ENCODE measurements at regions not wholly inside any gene's neighbourhood (a gene's known extent, or its start where the extent isn't known, plus 50 kb on each side); places are given as distances from the start of the nearest gene placed in this dataset.

DNA sequence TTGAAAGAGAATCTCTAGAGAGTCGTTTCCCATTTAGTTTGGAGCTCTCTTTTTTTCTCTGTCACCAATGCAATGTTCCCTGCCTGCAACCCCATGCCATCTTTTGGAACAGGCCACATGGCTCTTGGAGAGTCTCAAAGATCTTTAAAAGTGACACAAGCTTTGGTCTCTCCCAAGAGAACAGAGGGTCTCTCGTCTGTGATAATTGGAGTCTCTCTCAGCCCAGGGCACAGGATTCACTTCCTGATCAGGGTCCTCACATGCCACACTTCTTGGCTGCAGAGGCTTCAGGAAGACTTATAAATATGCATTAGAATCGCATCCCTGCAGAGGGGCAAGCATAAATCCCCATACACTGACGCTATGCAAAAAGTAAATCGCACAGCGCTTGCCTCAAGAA, 240.5 kb downstream of the IRS2 start:
- intact Hi-C loops (cut with micrococcal nuclease), result no loop called here
- Histone ChIP-seq H3K4me3 (ENCODE audit: low read length) (no peak overlapping the region), H2AFZ (ENCODE audit: low read length) (no peak overlapping the region), H3K36me3 (ENCODE audit: low read depth, low read length) (no peaks in the 10 kb centered on the region), H3K4me2 (ENCODE audit: low read length) (no peak overlapping the region), H3K79me2 (ENCODE audit: low read length) (no peaks in the 10 kb centered on the region), H3K9ac (ENCODE audit: low read length) (no peak overlapping the region), H3K4me1 (ENCODE audit: insufficient read depth, low read length) (no peaks in the 10 kb centered on the region), H3K27ac (ENCODE audit: low read length) (no peak overlapping the region), H3K9me3 (ENCODE audit: low read length) (no peaks in the 10 kb centered on the region), H3K27me3 (ENCODE audit: low read length) (no peaks in the 10 kb centered on the region), H3K9me2 (replicated peaks; ENCODE audit: low read length) (no peaks in the 10 kb centered on the region), H3F3A (ENCODE audit: low read length, unreplicated experiment) (no peaks in the 10 kb centered on the region), H4K20me1 (ENCODE audit: low read length) (no peaks in the 10 kb centered on the region)
- no peak for ATAC-seq
- no TSS peak for BruUV-seq (replicated peaks)
- CTCF ChIA-PET, result no interaction called here
- no peak for TF ChIP-seq EZH2phosphoT487 (IDR thresholded peaks at IDR 0.05; ENCODE audit: borderline replicate concordance, low read length)
- TF ChIP-seq CTCF (conservative IDR thresholded peaks at IDR 0.05; ENCODE audit: low read depth, low read length), result no peak
- no peak for TF ChIP-seq EZH2 (IDR thresholded peaks at IDR 0.05; ENCODE audit: low read length, unreplicated experiment)
- POLR2A ChIA-PET (ENCODE audit: unreplicated experiment), result no interaction called here
- no peak for DNase-seq

- Histone ChIP-seq H3F3A (ENCODE audit: low read length, unreplicated experiment) (no peaks in the 10 kb centered on the region), H3K27me3 (ENCODE audit: low read length) (no peaks in the 10 kb centered on the region), H2AFZ (ENCODE audit: low read length) (no peak overlapping the region), H3K9me3 (ENCODE audit: low read length) (no peaks in the 10 kb centered on the region), H3K4me3 (ENCODE audit: low read length) (no peak overlapping the region), H3K9ac (ENCODE audit: low read length) (no peak overlapping the region), H3K36me3 (ENCODE audit: low read depth, low read length) (no peaks in the 10 kb centered on the region), H3K79me2 (ENCODE audit: low read length) (no peaks in the 10 kb centered on the region), H3K9me2 (replicated peaks; ENCODE audit: low read length) (no peaks in the 10 kb centered on the region), H3K27ac (ENCODE audit: low read length) (no peak overlapping the region), H4K20me1 (ENCODE audit: low read length) (no peaks in the 10 kb centered on the region), H3K4me1 (ENCODE audit: insufficient read depth, low read length) (no peaks in the 10 kb centered on the region), H3K4me2 (ENCODE audit: low read length) (no peak overlapping the region)
- DNase-seq, result no peak
- ChIA-PET POLR2A (ENCODE audit: unreplicated experiment) (no interaction called here), CTCF (no interaction called here)
- TF ChIP-seq EZH2 (IDR thresholded peaks at IDR 0.05; ENCODE audit: low read length, unreplicated experiment) (no peak), EZH2phosphoT487 (IDR thresholded peaks at IDR 0.05; ENCODE audit: borderline replicate concordance, low read length) (no peak), CTCF (conservative IDR thresholded peaks at IDR 0.05; ENCODE audit: low read depth, low read length) (no peak)
- intact Hi-C loops (cut with micrococcal nuclease), result no loop called here
- no peak for ATAC-seq
- BruUV-seq (replicated peaks), result no TSS peak
These were observed 245.3 kb downstream of the IRS2 start for GRCh38 chr13:109541081-109541480.

DNA sequence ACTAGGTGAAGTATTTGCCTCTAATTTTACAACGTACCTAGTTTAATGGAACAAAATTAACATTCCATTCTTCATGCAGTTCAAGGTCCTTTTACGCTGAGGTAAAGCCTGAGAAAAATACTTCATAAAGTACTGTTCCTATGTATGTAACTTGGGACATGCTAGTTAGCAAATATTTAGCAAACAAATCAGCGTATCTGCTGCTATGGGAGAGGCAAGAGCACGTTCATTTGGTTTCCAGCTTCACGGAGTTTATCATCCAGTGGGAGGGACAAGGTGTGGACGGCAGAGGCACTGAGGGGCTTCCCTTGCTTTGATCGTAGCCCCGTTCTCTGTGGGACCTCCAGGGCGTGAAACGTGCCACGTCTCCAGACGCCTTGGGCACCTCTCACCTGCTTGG, 248.8 kb downstream of the IRS2 start:
- CTCF ChIA-PET, result no interaction called here

More for the DNA sequence above, 248.8 kb downstream of the IRS2 start:
- Histone ChIP-seq H3K27ac (ENCODE audit: low read length) (no peak overlapping the region), H3K9ac (ENCODE audit: low read length) (no peak overlapping the region), H3K9me3 (ENCODE audit: low read length) (no peaks in the 10 kb centered on the region), H3K36me3 (ENCODE audit: low read depth, low read length) (no peaks in the 10 kb centered on the region), H3K79me2 (ENCODE audit: low read length) (no peaks in the 10 kb centered on the region), H4K20me1 (ENCODE audit: low read length) (no peaks in the 10 kb centered on the region), H3F3A (ENCODE audit: low read length, unreplicated experiment) (no peaks in the 10 kb centered on the region), H3K27me3 (ENCODE audit: low read length) (no peaks in the 10 kb centered on the region), H3K4me2 (ENCODE audit: low read length) (no peak overlapping the region), H3K4me3 (ENCODE audit: low read length) (no peak overlapping the region), H3K9me2 (replicated peaks; ENCODE audit: low read length) (no peaks in the 10 kb centered on the region), H2AFZ (ENCODE audit: low read length) (0 out of 2 replicates have a peak overlapping the region, but pooled peaks have one; percentile 46), H3K4me1 (ENCODE audit: insufficient read depth, low read length) (no peaks in the 10 kb centered on the region)
- ATAC-seq (no peak), DNase-seq (no peak)
- TF ChIP-seq CTCF (conservative IDR thresholded peaks at IDR 0.05; ENCODE audit: low read depth, low read length) (no peak), EZH2phosphoT487 (IDR thresholded peaks at IDR 0.05; ENCODE audit: borderline replicate concordance, low read length) (no peak), EZH2 (IDR thresholded peaks at IDR 0.05; ENCODE audit: low read length, unreplicated experiment) (no peak)
- intact Hi-C loops (cut with micrococcal nuclease), result no loop called here
- BruUV-seq (replicated peaks), result no TSS peak
- POLR2A ChIA-PET (ENCODE audit: unreplicated experiment), result no interaction called here

Measured in PC-3 (cell line).